ENCODE measurements at regions not wholly inside any gene's neighbourhood (a gene's known extent, or its start where the extent isn't known, plus 50 kb on each side); places are given as distances from the start of the nearest gene placed in this dataset.

DNA sequence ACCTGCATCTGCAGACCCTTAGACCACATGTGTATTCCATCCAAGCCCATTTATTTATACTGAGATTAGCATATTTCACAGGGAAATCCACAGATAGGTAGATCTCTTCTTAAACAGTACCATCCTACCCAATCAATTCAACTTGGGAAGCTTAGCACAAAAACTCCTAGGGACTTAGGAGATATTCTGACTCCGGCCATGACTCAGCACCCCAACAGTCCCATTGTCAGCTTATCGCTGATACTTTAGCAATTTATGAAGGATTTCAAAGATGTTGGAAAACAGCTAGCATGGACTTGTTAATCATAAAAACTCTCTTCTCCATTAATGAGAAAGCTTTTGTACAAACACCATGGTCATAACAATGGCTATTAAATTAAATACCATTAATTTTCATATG is 236.2 kb upstream of the PREP start:
- no peaks in the 10 kb centered on the region for H3K4me1 Mint-ChIP-seq
- DNase-seq (no peak), ATAC-seq (no peak)
- H3K27me3 Mint-ChIP-seq = peaks cover 6% of the 10 kb centered on the region
- H3K27ac Mint-ChIP-seq = no peak overlapping the region
- H3K4me3 Mint-ChIP-seq = no peak overlapping the region
- no peaks in the 10 kb centered on the region for H3K36me3 Mint-ChIP-seq (ENCODE audit: low read depth)
- H3K9me3 ChIP-seq (ENCODE audit: control insufficient read depth, low read length, poor library complexity, severe bottlenecking) = no peaks in the 10 kb centered on the region

DNA sequence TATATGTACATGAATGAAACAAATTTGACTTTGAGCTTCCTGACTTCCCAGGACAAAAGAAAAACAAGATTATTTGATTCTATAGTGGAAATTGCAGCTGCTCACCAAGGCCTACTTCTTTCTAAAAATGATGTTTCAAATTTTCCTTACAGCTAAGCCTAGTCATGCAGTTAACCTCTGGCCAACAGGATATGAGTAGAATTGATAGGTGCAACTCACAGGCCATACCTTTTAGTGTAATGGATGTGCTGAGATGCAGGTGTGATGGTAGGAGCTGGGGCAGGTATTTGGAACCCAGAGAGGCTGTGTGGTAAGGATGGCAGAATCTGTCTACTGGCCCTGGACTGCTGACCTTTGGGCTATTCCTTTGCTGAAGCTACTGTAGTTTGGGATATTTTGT is 230.9 kb upstream of the PREP start:
- H3K9me3 ChIP-seq (ENCODE audit: control insufficient read depth, low read length, poor library complexity, severe bottlenecking) = no peaks in the 10 kb centered on the region
- no peak overlapping the region for H3K4me3 Mint-ChIP-seq
- H3K27ac Mint-ChIP-seq = no peak overlapping the region
- H3K36me3 Mint-ChIP-seq (ENCODE audit: low read depth) = no peaks in the 10 kb centered on the region
- no peaks in the 10 kb centered on the region for H3K4me1 Mint-ChIP-seq
- DNase-seq (no peak), ATAC-seq (no peak)
- H3K27me3 Mint-ChIP-seq = no peaks in the 10 kb centered on the region

DNA sequence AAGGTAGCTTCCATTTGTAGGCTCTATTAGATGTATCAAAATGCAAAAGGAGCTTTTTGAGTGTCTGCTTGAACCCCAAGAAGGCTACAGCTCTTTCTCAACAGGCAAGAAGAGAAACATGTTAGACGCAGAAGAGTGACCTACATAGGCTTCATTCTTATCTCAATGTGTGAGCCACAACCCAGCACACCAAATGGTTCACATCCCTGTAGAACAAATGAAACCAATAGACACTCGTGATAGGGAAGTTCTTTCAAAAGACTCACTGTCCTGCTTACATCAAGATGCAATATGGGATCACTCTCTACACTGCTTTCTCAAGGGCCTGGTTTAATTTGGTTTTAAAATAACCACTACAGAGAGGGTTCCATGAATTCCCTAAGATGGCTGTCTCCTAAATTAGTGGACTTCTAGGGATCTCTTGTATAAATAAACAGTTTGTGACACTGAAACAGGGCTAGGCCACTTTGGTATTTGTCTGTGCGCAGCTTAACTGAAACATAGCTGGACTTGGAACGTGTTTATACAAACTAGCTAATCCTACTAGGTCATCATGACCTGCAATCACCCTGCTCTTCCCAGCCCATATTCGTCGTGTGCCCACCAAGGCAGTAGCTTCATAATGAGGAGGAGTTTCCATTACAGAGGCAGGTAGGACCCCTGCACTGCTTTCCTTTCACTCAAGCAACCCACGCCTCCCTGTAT is 225.4 kb upstream of the PREP start:
- Mint-ChIP-seq H3K4me1 (no peaks in the 10 kb centered on the region), H3K36me3 (ENCODE audit: low read depth) (peaks cover 2% of the 10 kb centered on the region), H3K4me3 (no peak overlapping the region), H3K27ac (no peak overlapping the region), H3K27me3 (no peaks in the 10 kb centered on the region)
- no peaks in the 10 kb centered on the region for H3K9me3 ChIP-seq (ENCODE audit: control insufficient read depth, low read length, poor library complexity, severe bottlenecking)
- DNase-seq (no peak), ATAC-seq (no peak)

DNA sequence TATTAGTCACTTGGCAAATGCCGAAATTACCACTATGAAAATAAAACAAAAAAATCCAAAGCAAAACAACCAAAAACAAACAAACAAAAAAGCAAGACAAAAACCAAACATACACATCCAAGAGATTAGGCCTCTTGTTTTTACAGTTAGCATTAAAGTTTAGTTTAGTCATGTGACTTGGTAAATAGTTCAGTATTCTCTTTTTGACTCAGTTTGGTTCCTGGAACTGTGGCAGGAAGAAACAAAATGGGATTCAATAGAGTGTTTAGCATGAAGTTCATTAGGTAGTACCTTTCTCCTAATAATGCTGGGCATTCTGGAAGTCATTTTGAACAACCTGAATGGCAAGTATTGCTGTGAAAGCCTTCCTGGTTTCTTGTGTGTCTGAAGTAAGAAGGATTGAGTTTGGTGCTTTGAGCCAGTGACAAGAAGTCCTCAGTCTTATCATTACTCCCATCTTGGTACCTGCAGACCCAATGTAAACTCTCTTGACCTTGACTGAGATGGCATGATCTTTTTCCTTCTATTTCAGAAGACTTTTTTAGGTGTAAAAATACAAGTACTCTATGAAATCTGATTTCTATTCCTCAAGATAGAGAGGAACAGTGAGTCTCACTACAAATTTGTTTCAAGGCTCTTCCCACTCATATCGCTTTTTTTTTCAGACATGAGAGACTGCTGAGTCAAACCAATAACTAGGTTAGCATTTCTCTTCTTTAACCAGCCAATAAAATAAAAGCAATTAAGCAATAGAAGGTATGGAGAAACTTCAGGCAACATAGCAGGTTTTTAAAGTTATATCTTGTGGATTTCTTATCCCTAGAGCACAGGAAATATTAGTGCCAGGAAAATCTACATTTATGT is 223.6 kb upstream of the PREP start:
- H3K27ac Mint-ChIP-seq = no peak overlapping the region
- H3K36me3 Mint-ChIP-seq (ENCODE audit: low read depth) = peaks cover 2% of the 10 kb centered on the region
- no peak overlapping the region for H3K4me3 Mint-ChIP-seq
- no peaks in the 10 kb centered on the region for H3K27me3 Mint-ChIP-seq
- no peak for ATAC-seq
- H3K4me1 Mint-ChIP-seq = peaks cover 4% of the 10 kb centered on the region
- no peaks in the 10 kb centered on the region for H3K9me3 ChIP-seq (ENCODE audit: control insufficient read depth, low read length, poor library complexity, severe bottlenecking)
- no peak for DNase-seq

DNA sequence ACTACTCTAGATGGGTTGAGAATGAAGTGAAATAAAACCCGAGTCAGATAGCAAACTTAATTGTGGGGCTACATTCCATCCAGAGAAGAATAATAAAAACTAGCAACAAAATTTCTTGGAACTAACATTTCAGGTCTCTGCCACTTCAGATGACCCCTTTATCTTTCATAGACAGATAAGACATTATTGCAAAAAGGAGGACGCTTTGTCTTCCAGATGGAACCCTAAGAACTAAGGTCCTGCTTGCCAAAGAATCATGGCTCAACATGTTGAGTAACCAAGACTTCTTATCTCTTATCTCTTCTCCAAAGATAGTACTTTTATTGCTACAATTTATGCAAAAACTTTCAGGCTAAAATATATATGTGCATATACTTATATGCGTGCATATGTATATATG is 221.1 kb upstream of the PREP start:
- Mint-ChIP-seq H3K27me3 (no peaks in the 10 kb centered on the region), H3K4me3 (no peak overlapping the region), H3K36me3 (ENCODE audit: low read depth) (peaks cover 2% of the 10 kb centered on the region), H3K4me1 (peaks cover 4% of the 10 kb centered on the region), H3K27ac (no peak overlapping the region)
- no peak for DNase-seq
- ATAC-seq = no peak
- H3K9me3 ChIP-seq (ENCODE audit: control insufficient read depth, low read length, poor library complexity, severe bottlenecking) = no peaks in the 10 kb centered on the region

DNA sequence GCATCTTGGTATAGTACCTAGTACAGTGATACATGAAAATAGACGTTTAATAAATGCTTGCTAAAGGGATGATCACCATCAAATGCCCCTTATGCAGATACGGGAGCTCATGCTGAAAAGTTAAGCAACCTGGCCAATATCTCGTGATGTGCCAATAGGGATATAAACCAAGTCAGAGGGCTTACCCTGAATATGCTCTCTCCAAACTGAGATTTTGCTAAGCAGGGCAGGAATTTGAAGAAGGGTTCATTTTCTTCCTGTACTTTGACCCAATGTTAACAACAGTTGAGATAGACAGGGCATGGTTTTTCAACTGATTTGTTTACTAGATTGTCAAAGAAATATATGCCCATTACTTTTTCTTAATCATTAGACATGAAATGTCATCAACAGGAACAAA is 219.3 kb upstream of the PREP start:
- no peak overlapping the region for H3K4me3 Mint-ChIP-seq
- H3K9me3 ChIP-seq (ENCODE audit: control insufficient read depth, low read length, poor library complexity, severe bottlenecking) = no peaks in the 10 kb centered on the region
- ATAC-seq = no peak
- peaks cover 4% of the 10 kb centered on the region for H3K4me1 Mint-ChIP-seq
- DNase-seq = no peak
- H3K27me3 Mint-ChIP-seq = no peaks in the 10 kb centered on the region
- peaks cover 2% of the 10 kb centered on the region for H3K36me3 Mint-ChIP-seq (ENCODE audit: low read depth)
- no peak overlapping the region for H3K27ac Mint-ChIP-seq

DNA sequence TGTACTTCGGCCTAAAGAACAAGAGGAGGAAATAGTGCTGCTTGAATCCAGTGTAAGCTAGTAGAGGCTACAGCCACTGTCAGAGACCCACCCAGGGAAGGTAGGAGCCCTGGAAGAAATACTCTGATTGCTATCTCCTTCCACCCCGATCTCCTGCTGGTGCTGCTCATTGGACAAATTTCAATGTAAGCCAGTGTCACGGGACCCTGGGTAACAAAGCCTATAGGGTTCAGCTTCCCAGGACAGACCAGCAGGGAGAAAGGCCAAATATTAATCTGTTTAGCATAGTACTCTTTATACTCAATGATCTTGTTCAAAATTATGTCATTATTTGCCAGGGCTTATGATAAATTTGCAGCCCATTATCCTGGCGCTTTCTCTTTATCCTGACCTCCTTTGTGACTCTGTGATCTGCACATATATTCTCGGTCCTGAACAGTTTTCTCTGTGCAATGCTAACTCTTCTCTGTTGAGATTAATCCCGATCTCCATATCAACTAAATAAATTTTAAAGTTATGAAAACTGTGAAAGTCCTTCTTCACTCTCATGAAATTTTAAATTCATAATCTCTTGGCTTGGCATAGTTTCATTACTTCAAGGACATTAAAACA is 218.8 kb upstream of the PREP start:
- Mint-ChIP-seq H3K36me3 (ENCODE audit: low read depth) (peaks cover 2% of the 10 kb centered on the region), H3K27ac (no peak overlapping the region), H3K27me3 (no peaks in the 10 kb centered on the region), H3K4me3 (no peak overlapping the region), H3K4me1 (peaks cover 4% of the 10 kb centered on the region)
- ATAC-seq (no peak), DNase-seq (no peak)
- no peaks in the 10 kb centered on the region for H3K9me3 ChIP-seq (ENCODE audit: control insufficient read depth, low read length, poor library complexity, severe bottlenecking)

DNA sequence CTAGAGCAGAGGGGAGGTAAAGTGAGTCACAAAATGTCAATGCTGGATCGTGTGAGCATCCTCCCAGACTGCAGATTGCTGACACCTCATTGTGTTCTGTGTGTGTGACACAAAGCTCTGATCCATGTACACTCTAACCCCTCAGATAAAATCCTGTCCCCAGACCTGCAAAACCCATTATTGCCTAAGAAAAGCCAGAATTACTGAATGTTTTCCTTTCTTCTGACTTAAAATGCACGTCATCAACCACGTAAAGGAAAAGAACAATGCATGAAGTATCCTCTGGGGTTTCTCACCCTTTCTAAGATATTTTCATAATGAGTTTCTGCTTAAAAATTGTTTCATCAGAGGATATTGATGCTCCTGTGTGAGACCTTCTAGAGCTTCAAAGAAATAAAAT is 218.0 kb upstream of the PREP start:
- H3K27me3 Mint-ChIP-seq = no peaks in the 10 kb centered on the region
- no peaks in the 10 kb centered on the region for H3K9me3 ChIP-seq (ENCODE audit: control insufficient read depth, low read length, poor library complexity, severe bottlenecking)
- H3K27ac Mint-ChIP-seq = no peak overlapping the region
- peaks cover 2% of the 10 kb centered on the region for H3K36me3 Mint-ChIP-seq (ENCODE audit: low read depth)
- H3K4me3 Mint-ChIP-seq = no peak overlapping the region
- peaks cover 4% of the 10 kb centered on the region for H3K4me1 Mint-ChIP-seq
- ATAC-seq (no peak), DNase-seq (no peak)

DNA sequence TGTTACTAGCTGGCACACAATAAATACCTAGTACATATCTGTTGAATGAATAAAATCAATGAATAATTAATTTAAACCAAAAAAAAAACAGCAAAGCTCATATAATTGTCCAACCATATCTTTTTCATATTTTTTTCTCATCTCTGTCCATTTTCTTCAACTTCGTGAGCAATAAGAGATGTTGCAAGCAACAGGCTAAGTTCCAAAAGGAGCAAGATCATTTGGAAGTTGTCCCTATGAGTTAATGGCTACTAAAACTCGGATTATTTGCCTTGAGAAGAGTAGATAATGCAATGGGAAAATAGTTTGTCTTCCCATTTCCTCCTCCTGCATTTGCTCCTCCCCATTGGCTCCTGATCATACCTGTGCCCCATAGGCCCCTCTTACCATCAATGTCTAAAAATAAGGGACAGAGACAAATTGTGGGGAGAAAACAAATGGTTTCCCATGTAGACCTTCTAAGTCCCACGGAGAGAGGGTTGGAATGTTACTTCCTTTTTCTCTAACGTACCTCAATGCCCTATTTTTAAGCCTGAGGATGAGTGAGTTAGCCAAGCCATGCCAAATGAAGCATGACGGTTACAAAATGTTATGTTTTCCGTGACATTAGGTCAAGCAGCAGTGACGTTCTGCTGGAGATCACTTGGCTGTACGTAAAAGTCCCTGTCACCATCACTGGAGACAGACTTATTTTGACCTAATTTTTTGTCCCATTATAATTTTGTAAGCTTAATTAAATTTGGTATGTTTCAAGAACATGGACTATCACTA is 217.3 kb upstream of the PREP start:
- Mint-ChIP-seq H3K27ac (no peak overlapping the region), H3K36me3 (ENCODE audit: low read depth) (peaks cover 2% of the 10 kb centered on the region), H3K4me3 (no peak overlapping the region), H3K4me1 (peaks cover 4% of the 10 kb centered on the region), H3K27me3 (no peaks in the 10 kb centered on the region)
- ATAC-seq (no peak), DNase-seq (no peak)
- no peaks in the 10 kb centered on the region for H3K9me3 ChIP-seq (ENCODE audit: control insufficient read depth, low read length, poor library complexity, severe bottlenecking)

DNA sequence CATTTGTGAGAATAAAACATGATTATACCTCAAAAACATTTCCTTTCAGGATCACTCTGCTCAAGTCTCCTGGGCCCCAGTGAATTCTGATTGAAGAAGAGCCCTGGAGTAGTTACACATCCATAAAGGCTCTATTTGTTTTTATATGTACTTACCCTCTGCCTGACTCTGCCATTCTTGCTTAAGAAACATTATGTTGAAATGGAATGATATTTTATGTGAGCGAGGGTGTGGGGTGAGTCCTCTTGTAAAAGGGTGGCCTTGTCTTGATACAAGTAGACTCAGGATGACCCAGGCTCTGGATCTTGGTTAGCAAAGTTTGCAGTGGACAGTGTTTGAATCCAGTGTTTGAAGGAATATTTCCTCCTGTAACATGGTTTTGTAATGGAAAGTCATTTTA is 215.4 kb upstream of the PREP start:
- H3K36me3 Mint-ChIP-seq (ENCODE audit: low read depth) = no peaks in the 10 kb centered on the region
- no peak overlapping the region for H3K4me3 Mint-ChIP-seq

DNA sequence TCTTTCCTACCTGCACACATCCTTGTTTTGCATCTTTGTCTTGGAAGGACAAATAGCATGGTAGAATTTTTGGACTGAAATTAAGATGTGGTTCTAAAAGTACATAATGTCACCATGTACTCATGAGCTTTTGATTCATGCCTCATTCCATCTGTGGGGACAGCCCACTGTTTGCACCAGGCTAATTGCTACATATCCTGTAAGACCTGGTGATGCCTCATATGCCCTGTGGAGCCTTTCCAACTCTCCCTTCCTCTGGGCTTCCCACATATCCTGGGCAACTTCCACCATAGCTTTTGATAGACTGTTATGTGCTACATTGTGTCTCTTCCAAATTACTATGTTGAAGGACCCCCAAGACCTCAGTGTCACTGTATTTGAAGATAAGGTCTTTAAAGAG is 213.6 kb upstream of the PREP start:
- Mint-ChIP-seq H3K27ac (no peak overlapping the region), H3K36me3 (ENCODE audit: low read depth) (no peaks in the 10 kb centered on the region), H3K4me1 (no peaks in the 10 kb centered on the region), H3K4me3 (no peak overlapping the region), H3K27me3 (peaks cover 5% of the 10 kb centered on the region)
- no peaks in the 10 kb centered on the region for H3K9me3 ChIP-seq (ENCODE audit: control insufficient read depth, low read length, poor library complexity, severe bottlenecking)
- ATAC-seq (no peak), DNase-seq (no peak)

More for the DNA sequence above, 215.4 kb upstream of the PREP start:
- Mint-ChIP-seq H3K4me1 (peaks cover 4% of the 10 kb centered on the region), H3K27ac (no peak overlapping the region), H3K27me3 (peaks cover 5% of the 10 kb centered on the region)
- no peak for ATAC-seq
- DNase-seq = no peak
- no peaks in the 10 kb centered on the region for H3K9me3 ChIP-seq (ENCODE audit: control insufficient read depth, low read length, poor library complexity, severe bottlenecking)

DNA sequence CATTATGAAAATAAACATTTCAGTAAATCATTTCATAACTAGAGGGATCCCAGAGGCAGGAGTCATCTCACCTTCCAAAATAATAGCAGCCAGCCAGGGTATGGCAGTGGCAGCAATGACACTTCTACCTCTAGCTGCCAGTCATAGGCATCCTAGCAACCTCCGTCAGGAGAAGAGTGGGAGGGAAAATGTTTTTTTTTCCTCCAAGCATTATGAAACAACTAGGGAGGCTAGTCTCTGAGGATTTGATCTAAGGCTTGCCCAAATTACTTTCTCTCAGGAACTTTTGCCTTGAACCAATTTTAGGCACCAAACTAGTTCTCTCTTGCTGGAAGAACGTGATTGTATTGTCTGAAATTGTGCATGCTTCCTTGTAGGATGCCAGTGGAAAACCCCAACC is 208.7 kb upstream of the PREP start:
- H3K36me3 Mint-ChIP-seq (ENCODE audit: low read depth) = no peaks in the 10 kb centered on the region
- no peaks in the 10 kb centered on the region for H3K9me3 ChIP-seq (ENCODE audit: control insufficient read depth, low read length, poor library complexity, severe bottlenecking)
- H3K27ac Mint-ChIP-seq = no peak overlapping the region
- peaks cover 2% of the 10 kb centered on the region for H3K4me1 Mint-ChIP-seq
- H3K4me3 Mint-ChIP-seq = no peak overlapping the region
- peaks cover 9% of the 10 kb centered on the region for H3K27me3 Mint-ChIP-seq
- DNase-seq (no peak), ATAC-seq (no peak)

DNA sequence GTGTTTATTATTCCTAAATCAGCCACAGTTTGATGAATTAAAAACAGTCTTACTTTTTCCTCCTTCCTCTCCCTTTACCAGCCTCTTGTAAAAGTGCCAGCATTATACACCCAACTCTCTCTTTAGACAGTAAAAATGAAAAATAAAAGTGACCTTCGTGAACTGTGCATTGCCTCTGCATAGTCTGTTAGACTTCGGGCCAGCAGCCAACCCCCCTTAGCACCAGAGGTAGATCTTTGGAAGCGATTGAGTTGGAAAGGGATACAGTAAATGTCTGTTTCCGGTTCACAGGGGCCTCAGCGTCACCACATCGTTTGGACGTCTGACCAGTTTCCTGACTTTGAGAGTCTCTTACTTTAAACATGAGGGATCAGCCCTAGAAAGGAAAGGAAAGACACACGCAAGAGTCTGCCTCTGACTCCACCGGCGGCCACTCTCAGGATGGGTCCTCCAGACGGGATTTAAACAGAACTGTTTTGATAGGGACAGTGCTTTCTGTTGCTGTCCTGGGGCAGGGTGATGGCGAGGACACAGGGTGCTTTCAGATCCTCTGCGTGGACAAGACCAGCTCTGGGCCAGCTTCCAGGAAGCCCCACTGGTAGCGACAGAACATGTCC is 206.6 kb upstream of the PREP start:
- Mint-ChIP-seq H3K36me3 (ENCODE audit: low read depth) (no peaks in the 10 kb centered on the region), H3K4me1 (peaks cover 2% of the 10 kb centered on the region), H3K27ac (no peak overlapping the region), H3K4me3 (no peak overlapping the region), H3K27me3 (peaks cover 9% of the 10 kb centered on the region)
- DNase-seq (no peak), ATAC-seq (no peak)
- H3K9me3 ChIP-seq (ENCODE audit: control insufficient read depth, low read length, poor library complexity, severe bottlenecking) = no peaks in the 10 kb centered on the region

Measured in T-helper 17 cell (primary cell).